ENCODE measurements at regions not wholly inside any gene's neighbourhood (a gene's known extent, or its start where the extent isn't known, plus 50 kb on each side); places are given as distances from the start of the nearest gene placed in this dataset.
"Not testable (repeated sequence)": the region's sequence is repeated elsewhere in the genome, so short reads cannot be mapped to it uniquely, and the experiment has no call there.

GRCh38 chr7:121689749-121690148, 183.2 kb upstream of the PTPRZ1 start:
- TF ChIP-seq, protein P1, sequence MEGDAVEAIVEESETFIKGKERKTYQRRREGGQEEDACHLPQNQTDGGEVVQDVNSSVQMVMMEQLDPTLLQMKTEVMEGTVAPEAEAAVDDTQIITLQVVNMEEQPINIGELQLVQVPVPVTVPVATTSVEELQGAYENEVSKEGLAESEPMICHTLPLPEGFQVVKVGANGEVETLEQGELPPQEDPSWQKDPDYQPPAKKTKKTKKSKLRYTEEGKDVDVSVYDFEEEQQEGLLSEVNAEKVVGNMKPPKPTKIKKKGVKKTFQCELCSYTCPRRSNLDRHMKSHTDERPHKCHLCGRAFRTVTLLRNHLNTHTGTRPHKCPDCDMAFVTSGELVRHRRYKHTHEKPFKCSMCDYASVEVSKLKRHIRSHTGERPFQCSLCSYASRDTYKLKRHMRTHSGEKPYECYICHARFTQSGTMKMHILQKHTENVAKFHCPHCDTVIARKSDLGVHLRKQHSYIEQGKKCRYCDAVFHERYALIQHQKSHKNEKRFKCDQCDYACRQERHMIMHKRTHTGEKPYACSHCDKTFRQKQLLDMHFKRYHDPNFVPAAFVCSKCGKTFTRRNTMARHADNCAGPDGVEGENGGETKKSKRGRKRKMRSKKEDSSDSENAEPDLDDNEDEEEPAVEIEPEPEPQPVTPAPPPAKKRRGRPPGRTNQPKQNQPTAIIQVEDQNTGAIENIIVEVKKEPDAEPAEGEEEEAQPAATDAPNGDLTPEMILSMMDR (IDR thresholded peaks at IDR 0.05; ENCODE audit: unreplicated experiment) = no peak

GRCh38 chr7:121681700-121682099, 191.3 kb upstream of the PTPRZ1 start:
- Mint-ChIP-seq H3K9me3 (ENCODE audit: unreplicated experiment) (no peaks in the 10 kb centered on the region), H3K27me3 (ENCODE audit: unreplicated experiment) (no peaks in the 10 kb centered on the region), H3K4me3 (ENCODE audit: unreplicated experiment) (no peak overlapping the region), H3K4me1 (ENCODE audit: unreplicated experiment) (no peaks in the 10 kb centered on the region), H3K27ac (ENCODE audit: unreplicated experiment) (no peak overlapping the region), H3K36me3 (ENCODE audit: low read depth, unreplicated experiment) (no peaks in the 10 kb centered on the region)
- TF ChIP-seq, protein P1 (IDR thresholded peaks at IDR 0.05; ENCODE audit: unreplicated experiment) = no peak
- no peak for DNase-seq (ENCODE audit: low spot score)

More at GRCh38 chr7:121689749-121690148, 183.2 kb upstream of the PTPRZ1 start:
- H3K4me1 Mint-ChIP-seq (ENCODE audit: unreplicated experiment) = no peaks in the 10 kb centered on the region
- no peaks in the 10 kb centered on the region for H3K27me3 Mint-ChIP-seq (ENCODE audit: unreplicated experiment)
- DNase-seq (ENCODE audit: low spot score) = no peak
- no peak overlapping the region for H3K4me3 Mint-ChIP-seq (ENCODE audit: unreplicated experiment)
- no peaks in the 10 kb centered on the region for H3K9me3 Mint-ChIP-seq (ENCODE audit: unreplicated experiment)
- no peaks in the 10 kb centered on the region for H3K36me3 Mint-ChIP-seq (ENCODE audit: low read depth, unreplicated experiment)
- H3K27ac Mint-ChIP-seq (ENCODE audit: unreplicated experiment) = no peak overlapping the region

DNA sequence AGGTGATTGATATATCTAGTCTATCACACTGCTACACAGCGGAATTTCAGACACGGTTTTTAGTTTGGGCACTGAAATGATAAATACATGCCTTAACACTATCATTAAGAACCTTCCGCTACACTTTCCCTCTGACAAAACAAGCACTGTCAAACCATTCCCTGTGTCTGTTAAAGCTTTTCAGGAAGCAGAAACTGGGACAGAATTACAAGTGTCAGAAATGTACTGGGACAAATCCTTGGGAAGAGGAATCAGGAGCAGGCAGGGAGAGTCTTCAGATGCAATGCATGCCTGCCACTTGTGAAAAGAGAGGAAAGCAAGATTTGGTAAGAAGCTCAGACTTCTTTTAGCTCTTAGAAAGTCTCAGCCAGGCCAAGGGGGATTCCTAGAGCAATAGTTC, 196.8 kb upstream of the PTPRZ1 start:
- TF ChIP-seq, protein P1 (IDR thresholded peaks at IDR 0.05; ENCODE audit: unreplicated experiment) = no peak
- H3K27me3 Mint-ChIP-seq (ENCODE audit: unreplicated experiment) = no peaks in the 10 kb centered on the region
- H3K9me3 Mint-ChIP-seq (ENCODE audit: unreplicated experiment) = no peaks in the 10 kb centered on the region
- H3K4me3 Mint-ChIP-seq (ENCODE audit: unreplicated experiment) = no peak overlapping the region
- no peak for DNase-seq (ENCODE audit: low spot score)
- no peaks in the 10 kb centered on the region for H3K4me1 Mint-ChIP-seq (ENCODE audit: unreplicated experiment)
- H3K27ac Mint-ChIP-seq (ENCODE audit: unreplicated experiment) = no peak overlapping the region
- H3K36me3 Mint-ChIP-seq (ENCODE audit: low read depth, unreplicated experiment) = no peaks in the 10 kb centered on the region

- not testable (repeated sequence) for DNase-seq (ENCODE audit: low spot score); H3K27ac Mint-ChIP-seq (ENCODE audit: unreplicated experiment); H3K27me3 Mint-ChIP-seq (ENCODE audit: unreplicated experiment); H3K36me3 Mint-ChIP-seq (ENCODE audit: low read depth, unreplicated experiment); H3K4me3 Mint-ChIP-seq (ENCODE audit: unreplicated experiment); H3K4me1 Mint-ChIP-seq (ENCODE audit: unreplicated experiment); H3K9me3 Mint-ChIP-seq (ENCODE audit: unreplicated experiment)
These were observed 198.5 kb upstream of the PTPRZ1 start for GRCh38 chr7:121674455-121674854.

DNA sequence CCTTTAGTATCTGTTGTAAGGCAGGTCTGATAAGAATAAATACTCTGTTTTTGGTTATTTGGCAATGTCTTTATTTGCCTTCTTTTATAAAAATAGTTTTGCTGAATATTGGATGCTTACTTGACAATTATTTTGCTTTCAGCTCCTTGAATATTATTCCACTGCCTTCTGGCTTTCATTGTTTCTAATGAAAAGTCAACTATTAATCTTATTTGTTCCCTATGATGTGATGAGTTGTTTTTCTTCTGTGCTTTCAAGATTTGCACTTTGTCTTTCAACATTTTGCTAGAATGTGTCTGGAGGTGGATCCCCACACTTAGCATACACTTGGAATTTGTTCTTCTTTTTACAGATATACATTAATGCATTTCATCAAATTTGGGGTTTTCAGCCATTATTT, 203.8 kb upstream of the PTPRZ1 start:
- H3K27ac Mint-ChIP-seq (ENCODE audit: unreplicated experiment) = no peak overlapping the region
- no peak overlapping the region for H3K4me3 Mint-ChIP-seq (ENCODE audit: unreplicated experiment)
- H3K36me3 Mint-ChIP-seq (ENCODE audit: low read depth, unreplicated experiment) = no peaks in the 10 kb centered on the region
- H3K4me1 Mint-ChIP-seq (ENCODE audit: unreplicated experiment) = no peaks in the 10 kb centered on the region
- H3K9me3 Mint-ChIP-seq (ENCODE audit: unreplicated experiment) = peaks cover 3% of the 10 kb centered on the region
- no peaks in the 10 kb centered on the region for H3K27me3 Mint-ChIP-seq (ENCODE audit: unreplicated experiment)
- TF ChIP-seq, protein P1 (IDR thresholded peaks at IDR 0.05; ENCODE audit: unreplicated experiment) = no peak
- no peak for DNase-seq (ENCODE audit: low spot score)

- peaks cover 3% of the 10 kb centered on the region for H3K9me3 Mint-ChIP-seq (ENCODE audit: unreplicated experiment)
- no peak for DNase-seq (ENCODE audit: low spot score)
- H3K27me3 Mint-ChIP-seq (ENCODE audit: unreplicated experiment) = no peaks in the 10 kb centered on the region
- H3K4me3 Mint-ChIP-seq (ENCODE audit: unreplicated experiment) = no peak overlapping the region
- H3K4me1 Mint-ChIP-seq (ENCODE audit: unreplicated experiment) = no peaks in the 10 kb centered on the region
- no peaks in the 10 kb centered on the region for H3K36me3 Mint-ChIP-seq (ENCODE audit: low read depth, unreplicated experiment)
- TF ChIP-seq, protein P1 (IDR thresholded peaks at IDR 0.05; ENCODE audit: unreplicated experiment) = no peak
- no peak overlapping the region for H3K27ac Mint-ChIP-seq (ENCODE audit: unreplicated experiment)
These were observed 206.7 kb upstream of the PTPRZ1 start for GRCh38 chr7:121666306-121666705.

All from endothelial cell (in vitro differentiated cells).